ENCODE measurements at regions not wholly inside any gene's neighbourhood (a gene's known extent, or its start where the extent isn't known, plus 50 kb on each side); places are given as distances from the start of the nearest gene placed in this dataset.

GRCh38 chr2:118479020-118479419 lies 368.4 kb downstream of the EN1 start:
- Histone ChIP-seq H3K9me2 (replicated peaks; ENCODE audit: insufficient read depth, low read length) (no peaks in the 10 kb centered on the region), H3K27me3 (ENCODE audit: low read length) (no peaks in the 10 kb centered on the region), H3K4me2 (ENCODE audit: low read depth, low read length, poor library complexity, severe bottlenecking) (no peak overlapping the region), H3K4me3 (ENCODE audit: low read length) (no peak overlapping the region), H3K9ac (ENCODE audit: low read length) (no peak overlapping the region), H3K36me3 (ENCODE audit: insufficient read depth, low read length) (no peaks in the 10 kb centered on the region), H3K4me1 (ENCODE audit: low read length) (no peaks in the 10 kb centered on the region), H4K20me1 (ENCODE audit: insufficient read depth, low read depth, low read length) (no peaks in the 10 kb centered on the region), H3K27ac (ENCODE audit: low read length) (no peak overlapping the region), H3K9me3 (ENCODE audit: low read length) (no peaks in the 10 kb centered on the region), H2AFZ (ENCODE audit: low read length) (no peak overlapping the region), H3K79me2 (ENCODE audit: low read length) (no peaks in the 10 kb centered on the region)
- DNase-seq = no peak

DNA sequence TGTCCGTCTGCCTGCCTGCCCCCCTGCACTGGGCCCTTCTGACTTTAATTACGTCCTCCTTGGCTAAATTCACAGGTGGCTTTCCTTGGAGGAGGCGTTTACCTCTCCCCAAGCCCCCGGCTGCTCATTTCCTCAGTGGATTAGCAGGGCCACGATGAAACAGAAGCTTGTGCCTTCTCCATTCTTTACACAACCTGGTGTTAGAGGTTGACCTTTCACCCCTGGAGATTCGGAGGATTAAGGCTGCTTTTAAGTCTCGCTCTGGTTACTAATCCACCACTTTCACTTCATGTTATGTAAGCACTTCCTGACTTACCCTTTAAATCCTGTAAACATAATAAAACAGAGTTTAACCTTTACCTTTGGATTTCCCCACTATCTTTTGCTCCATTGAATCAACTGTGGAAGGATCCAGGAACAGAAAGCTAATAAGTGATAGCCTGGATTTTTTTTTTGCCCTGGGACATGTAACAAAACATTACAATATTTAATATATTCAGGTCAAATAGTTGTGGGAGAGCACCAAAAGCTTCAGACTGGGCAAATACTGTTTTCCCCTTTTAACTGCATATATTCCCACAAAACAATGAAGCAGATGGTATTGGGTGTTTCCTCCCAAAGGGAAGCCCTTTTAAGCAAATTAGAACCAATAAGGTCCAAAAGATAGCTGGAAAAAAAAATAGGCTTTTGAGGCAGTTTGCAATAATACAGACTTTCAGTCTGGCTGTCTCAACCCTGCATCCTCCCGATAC lies 370.2 kb downstream of the EN1 start:
- Histone ChIP-seq H3K4me2 (ENCODE audit: low read depth, low read length, poor library complexity, severe bottlenecking) (no peak overlapping the region), H3K9me2 (replicated peaks; ENCODE audit: insufficient read depth, low read length) (no peaks in the 10 kb centered on the region), H3K4me3 (ENCODE audit: low read length) (no peak overlapping the region), H3K4me1 (ENCODE audit: low read length) (no peaks in the 10 kb centered on the region), H2AFZ (ENCODE audit: low read length) (no peak overlapping the region), H3K9me3 (ENCODE audit: low read length) (no peaks in the 10 kb centered on the region), H3K9ac (ENCODE audit: low read length) (no peak overlapping the region), H4K20me1 (ENCODE audit: insufficient read depth, low read depth, low read length) (no peaks in the 10 kb centered on the region), H3K27me3 (ENCODE audit: low read length) (no peaks in the 10 kb centered on the region), H3K79me2 (ENCODE audit: low read length) (no peaks in the 10 kb centered on the region), H3K27ac (ENCODE audit: low read length) (no peak overlapping the region), H3K36me3 (ENCODE audit: insufficient read depth, low read length) (no peaks in the 10 kb centered on the region)
- DNase-seq = no peak

DNA sequence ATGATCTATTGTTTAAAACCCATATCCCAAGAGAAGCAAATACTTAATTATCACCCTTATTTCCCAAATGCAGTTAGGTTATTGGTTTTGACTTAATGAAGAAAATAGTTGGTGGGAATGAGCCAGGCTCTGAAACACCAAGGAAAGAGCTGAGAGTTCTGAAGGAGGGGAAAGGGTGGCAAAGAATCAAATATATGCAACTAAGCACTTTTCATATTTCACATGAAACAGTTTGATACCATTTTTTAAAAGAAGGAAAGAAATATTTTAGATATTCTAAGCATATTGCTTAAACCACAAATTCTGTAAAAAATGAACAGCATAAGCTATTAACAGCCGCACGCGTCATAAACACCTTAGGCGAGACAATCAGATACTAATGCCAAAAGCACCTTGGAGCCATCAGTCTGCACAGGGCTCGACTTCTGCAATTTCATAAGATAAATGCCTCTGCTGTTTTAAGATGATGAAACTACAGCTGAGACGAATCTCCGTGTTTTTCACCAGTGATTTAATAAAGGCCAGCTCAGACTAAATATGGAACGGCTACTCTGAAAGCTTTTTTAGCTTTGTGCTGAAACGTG lies 371.7 kb downstream of the EN1 start:
- H3K79me2 ChIP-seq (ENCODE audit: low read length) = no peaks in the 10 kb centered on the region
- H4K20me1 ChIP-seq (ENCODE audit: insufficient read depth, low read depth, low read length) = no peaks in the 10 kb centered on the region
- no peaks in the 10 kb centered on the region for H3K27me3 ChIP-seq (ENCODE audit: low read length)
- H3K4me2 ChIP-seq (ENCODE audit: low read depth, low read length, poor library complexity, severe bottlenecking) = no peak overlapping the region
- no peaks in the 10 kb centered on the region for H3K9me2 ChIP-seq (replicated peaks; ENCODE audit: insufficient read depth, low read length)
- DNase-seq = no peak
- no peaks in the 10 kb centered on the region for H3K4me1 ChIP-seq (ENCODE audit: low read length)
- H3K9ac ChIP-seq (ENCODE audit: low read length) = no peak overlapping the region
- no peaks in the 10 kb centered on the region for H3K9me3 ChIP-seq (ENCODE audit: low read length)
- no peak overlapping the region for H3K27ac ChIP-seq (ENCODE audit: low read length)
- no peak overlapping the region for H2AFZ ChIP-seq (ENCODE audit: low read length)
- no peak overlapping the region for H3K4me3 ChIP-seq (ENCODE audit: low read length)
- H3K36me3 ChIP-seq (ENCODE audit: insufficient read depth, low read length) = no peaks in the 10 kb centered on the region

DNA sequence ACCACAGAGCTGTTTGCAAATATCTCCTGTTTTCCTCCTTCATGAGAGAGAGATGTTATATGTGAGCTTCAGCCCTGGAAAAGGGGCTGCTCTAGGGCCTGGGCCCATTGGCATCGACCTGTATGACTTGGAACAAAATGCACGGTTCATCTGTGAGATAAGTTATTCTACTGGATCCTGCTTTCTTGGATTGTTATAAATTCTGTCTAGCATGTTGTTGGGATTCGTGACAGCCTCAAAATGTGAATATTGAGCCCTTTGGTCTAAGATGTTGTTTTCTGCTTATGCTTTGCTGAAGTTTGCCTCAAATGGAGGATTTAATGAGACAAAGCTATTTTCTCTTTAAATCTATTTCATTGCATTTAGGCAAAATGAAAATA lies 372.9 kb downstream of the EN1 start:
- no peaks in the 10 kb centered on the region for H3K79me2 ChIP-seq (ENCODE audit: low read length)
- H4K20me1 ChIP-seq (ENCODE audit: insufficient read depth, low read depth, low read length) = no peaks in the 10 kb centered on the region
- H2AFZ ChIP-seq (ENCODE audit: low read length) = no peak overlapping the region
- no peak overlapping the region for H3K9ac ChIP-seq (ENCODE audit: low read length)
- no peak overlapping the region for H3K4me2 ChIP-seq (ENCODE audit: low read depth, low read length, poor library complexity, severe bottlenecking)
- H3K9me3 ChIP-seq (ENCODE audit: low read length) = no peaks in the 10 kb centered on the region
- H3K4me1 ChIP-seq (ENCODE audit: low read length) = no peaks in the 10 kb centered on the region
- H3K9me2 ChIP-seq (replicated peaks; ENCODE audit: insufficient read depth, low read length) = no peaks in the 10 kb centered on the region
- H3K4me3 ChIP-seq (ENCODE audit: low read length) = no peak overlapping the region
- no peak overlapping the region for H3K27ac ChIP-seq (ENCODE audit: low read length)
- H3K36me3 ChIP-seq (ENCODE audit: insufficient read depth, low read length) = no peaks in the 10 kb centered on the region
- DNase-seq = no peak
- no peaks in the 10 kb centered on the region for H3K27me3 ChIP-seq (ENCODE audit: low read length)

DNA sequence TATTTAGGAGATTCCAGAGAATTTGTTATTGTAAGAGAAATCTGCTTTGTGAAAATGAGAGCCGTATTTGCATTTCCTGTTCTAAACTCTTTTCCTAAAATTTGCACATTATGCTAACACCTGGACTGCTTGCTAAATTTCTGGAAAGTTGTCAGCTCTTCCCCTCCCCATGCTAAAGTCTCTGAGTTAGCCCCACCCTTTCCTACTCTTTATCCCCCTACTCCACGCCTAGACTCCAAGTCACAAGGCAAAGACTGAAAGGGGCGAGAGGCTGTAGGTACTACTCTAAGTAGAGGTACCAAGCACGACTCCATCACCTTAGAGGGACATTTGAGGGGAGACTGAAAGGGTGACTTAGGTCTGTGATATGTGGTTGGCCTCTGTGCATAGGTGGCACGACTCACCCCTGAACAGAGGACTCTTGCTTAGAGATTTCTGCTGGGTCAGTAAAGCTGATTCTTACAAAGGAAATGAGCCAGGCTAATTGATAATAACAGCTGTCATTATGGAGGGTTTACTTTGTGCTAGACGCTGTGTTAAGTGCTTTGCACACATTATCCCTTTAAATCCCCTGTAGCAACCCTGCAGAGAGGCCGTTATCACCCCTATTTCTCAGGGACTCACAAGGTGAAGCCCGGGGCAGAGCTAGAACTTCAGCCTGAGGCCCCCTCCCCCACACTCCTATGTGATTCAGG lies 373.5 kb downstream of the EN1 start:
- no peaks in the 10 kb centered on the region for H3K9me2 ChIP-seq (replicated peaks; ENCODE audit: insufficient read depth, low read length)
- no peaks in the 10 kb centered on the region for H3K79me2 ChIP-seq (ENCODE audit: low read length)
- H3K4me2 ChIP-seq (ENCODE audit: low read depth, low read length, poor library complexity, severe bottlenecking) = no peak overlapping the region
- H4K20me1 ChIP-seq (ENCODE audit: insufficient read depth, low read depth, low read length) = no peaks in the 10 kb centered on the region
- no peak for DNase-seq
- H3K9me3 ChIP-seq (ENCODE audit: low read length) = no peaks in the 10 kb centered on the region
- H3K27ac ChIP-seq (ENCODE audit: low read length) = no peak overlapping the region
- H3K36me3 ChIP-seq (ENCODE audit: insufficient read depth, low read length) = no peaks in the 10 kb centered on the region
- H3K4me1 ChIP-seq (ENCODE audit: low read length) = no peaks in the 10 kb centered on the region
- no peak overlapping the region for H3K4me3 ChIP-seq (ENCODE audit: low read length)
- H3K9ac ChIP-seq (ENCODE audit: low read length) = no peak overlapping the region
- H3K27me3 ChIP-seq (ENCODE audit: low read length) = no peaks in the 10 kb centered on the region
- H2AFZ ChIP-seq (ENCODE audit: low read length) = no peak overlapping the region

- Histone ChIP-seq H3K4me3 (ENCODE audit: low read length) (no peak overlapping the region), H2AFZ (ENCODE audit: low read length) (no peak overlapping the region), H3K4me1 (ENCODE audit: low read length) (no peaks in the 10 kb centered on the region), H3K27me3 (ENCODE audit: low read length) (no peaks in the 10 kb centered on the region), H4K20me1 (ENCODE audit: insufficient read depth, low read depth, low read length) (no peaks in the 10 kb centered on the region), H3K9me2 (replicated peaks; ENCODE audit: insufficient read depth, low read length) (no peaks in the 10 kb centered on the region), H3K9me3 (ENCODE audit: low read length) (no peaks in the 10 kb centered on the region), H3K27ac (ENCODE audit: low read length) (no peak overlapping the region), H3K79me2 (ENCODE audit: low read length) (no peaks in the 10 kb centered on the region), H3K9ac (ENCODE audit: low read length) (no peak overlapping the region), H3K36me3 (ENCODE audit: insufficient read depth, low read length) (no peaks in the 10 kb centered on the region), H3K4me2 (ENCODE audit: low read depth, low read length, poor library complexity, severe bottlenecking) (no peak overlapping the region)
- no peak for DNase-seq
Measured at GRCh38 chr2:118473241-118473640, 374.2 kb downstream of the EN1 start.

GRCh38 chr2:118470297-118470696 lies 377.2 kb downstream of the EN1 start:
- Histone ChIP-seq H3K9me2 (replicated peaks; ENCODE audit: insufficient read depth, low read length) (no peaks in the 10 kb centered on the region), H3K9ac (ENCODE audit: low read length) (no peak overlapping the region), H3K36me3 (ENCODE audit: insufficient read depth, low read length) (no peaks in the 10 kb centered on the region), H3K4me3 (ENCODE audit: low read length) (no peak overlapping the region), H3K27ac (ENCODE audit: low read length) (no peak overlapping the region), H3K4me2 (ENCODE audit: low read depth, low read length, poor library complexity, severe bottlenecking) (no peak overlapping the region), H3K79me2 (ENCODE audit: low read length) (no peaks in the 10 kb centered on the region), H2AFZ (ENCODE audit: low read length) (no peak overlapping the region), H3K27me3 (ENCODE audit: low read length) (no peaks in the 10 kb centered on the region), H3K9me3 (ENCODE audit: low read length) (no peaks in the 10 kb centered on the region), H3K4me1 (ENCODE audit: low read length) (no peaks in the 10 kb centered on the region), H4K20me1 (ENCODE audit: insufficient read depth, low read depth, low read length) (no peaks in the 10 kb centered on the region)
- no peak for DNase-seq

- no peak overlapping the region for H3K4me3 ChIP-seq (ENCODE audit: low read length)
- H4K20me1 ChIP-seq (ENCODE audit: insufficient read depth, low read depth, low read length) = no peaks in the 10 kb centered on the region
- H3K4me1 ChIP-seq (ENCODE audit: low read length) = no peaks in the 10 kb centered on the region
- no peak overlapping the region for H2AFZ ChIP-seq (ENCODE audit: low read length)
- H3K79me2 ChIP-seq (ENCODE audit: low read length) = no peaks in the 10 kb centered on the region
- H3K9me2 ChIP-seq (replicated peaks; ENCODE audit: insufficient read depth, low read length) = no peaks in the 10 kb centered on the region
- no peak for DNase-seq
- no peak overlapping the region for H3K4me2 ChIP-seq (ENCODE audit: low read depth, low read length, poor library complexity, severe bottlenecking)
- no peaks in the 10 kb centered on the region for H3K36me3 ChIP-seq (ENCODE audit: insufficient read depth, low read length)
- H3K27ac ChIP-seq (ENCODE audit: low read length) = no peak overlapping the region
- H3K27me3 ChIP-seq (ENCODE audit: low read length) = no peaks in the 10 kb centered on the region
- no peaks in the 10 kb centered on the region for H3K9me3 ChIP-seq (ENCODE audit: low read length)
- no peak overlapping the region for H3K9ac ChIP-seq (ENCODE audit: low read length)
Measured at GRCh38 chr2:118469103-118469502, 378.3 kb downstream of the EN1 start.

Data from Karpas-422 (cell line).